ENCODE measurements at regions not wholly inside any gene's neighbourhood (a gene's known extent, or its start where the extent isn't known, plus 50 kb on each side); places are given as distances from the start of the nearest gene placed in this dataset.

GRCh38 chr2:155815275-155815674, 517.2 kb downstream of the NR4A2 start:
- no peak for TF ChIP-seq CTCF (conservative IDR thresholded peaks at IDR 0.05; ENCODE audit: low read length)
- TF ChIP-seq EZH2phosphoT487 (IDR thresholded peaks at IDR 0.05; ENCODE audit: borderline replicate concordance, low read depth, low read length), result no peak
